Tongue (tissue), 1 donor: ENCODE measurements at regions not wholly inside any gene's neighbourhood (a gene's known extent, or its start where the extent isn't known, plus 50 kb on each side); places are given as distances from the start of the nearest gene placed in this dataset.
"Not testable (repeated sequence)": the region's sequence is repeated elsewhere in the genome, so short reads cannot be mapped to it uniquely, and the experiment has no call there.

Experiments
- DNase-seq: peaks from one replicate; pipeline ENCODE4 v3.0.0-alpha.2; 2015

- DNase-seq = no peak
Observed at GRCh38 chr2:171266102-171266501, 105.4 kb upstream of the TLK1 start.

- not testable (repeated sequence) for DNase-seq
Observed at GRCh38 chr2:171261529-171261928, 100.8 kb upstream of the TLK1 start.

GRCh38 chr2:171260471-171261424 lies 100.1 kb upstream of the TLK1 start:
- no peak for DNase-seq

GRCh38 chr2:171254666-171255065 lies 94.0 kb upstream of the TLK1 start:
- no peak for DNase-seq

- DNase-seq = no peak
Observed at GRCh38 chr2:171253900-171254650, 93.4 kb upstream of the TLK1 start.

GRCh38 chr2:171253279-171253678 lies 92.6 kb upstream of the TLK1 start:
- DNase-seq = no peak

- no peak for DNase-seq
Observed at GRCh38 chr2:171249689-171250088, 89.0 kb upstream of the TLK1 start.

- DNase-seq = no peak
Observed at GRCh38 chr2:171247741-171248662, 87.3 kb upstream of the TLK1 start.

GRCh38 chr2:171244970-171245782 lies 84.5 kb upstream of the TLK1 start:
- DNase-seq = no peak

GRCh38 chr2:171244466-171244969 lies 83.8 kb upstream of the TLK1 start:
- DNase-seq = no peak

- DNase-seq = no peak
Observed at GRCh38 chr2:171241771-171242170, 81.1 kb upstream of the TLK1 start.

GRCh38 chr2:171238946-171239345 lies 78.3 kb upstream of the TLK1 start:
- no peak for DNase-seq

GRCh38 chr2:171237751-171238505 lies 77.2 kb upstream of the TLK1 start:
- DNase-seq = no peak

- no peak for DNase-seq
Observed at GRCh38 chr2:171235262-171235881, 74.7 kb upstream of the TLK1 start.

- DNase-seq = no peak
Observed at GRCh38 chr2:171230176-171230575, 69.5 kb upstream of the TLK1 start.

GRCh38 chr2:171228826-171229225 lies 68.1 kb upstream of the TLK1 start:
- DNase-seq = no peak

GRCh38 chr2:171227066-171227782 lies 66.5 kb upstream of the TLK1 start:
- DNase-seq = no peak

GRCh38 chr2:171226461-171226860 lies 65.8 kb upstream of the TLK1 start:
- DNase-seq = no peak

GRCh38 chr2:171225989-171226388 lies 65.3 kb upstream of the TLK1 start:
- no peak for DNase-seq
